H1 (cell line): ENCODE measurements at regions not wholly inside any gene's neighbourhood (a gene's known extent, or its start where the extent isn't known, plus 50 kb on each side); places are given as distances from the start of the nearest gene placed in this dataset.

ENCODE experiments used
- CTCF ChIA-PET: fragments of 300-600 bp; sonication (Branson Sonifier 250); formaldehyde crosslinking; loops from one replicate; lab custom pipeline; 2021; ENCODE audit not compliant: partially characterized antibody; lab: Charles Lee
- POLR2A ChIA-PET: fragments of 300-600 bp; sonication (Branson Sonifier 250); formaldehyde crosslinking; loops from one replicate; lab custom pipeline; 2021; ENCODE audit warnings: inconsistent platforms; ENCODE audit not compliant: partially characterized antibody; lab: Charles Lee
- DNase-seq, 2 experiments: peaks; one replicate each; pipeline versions ENCODE4 v3.0.0 to v3.0.0-alpha.2; 2010 to 2022; ENCODE audit warnings: low spot score in 2 of 2, low read depth in 1 of 2, mixed read lengths in 1 of 2
- FAIRE-seq: peaks from 2 replicates; lab custom pipeline; 2011; peaks lifted over from hg19 to GRCh38; lab: Jason Lieb, UNC
- H2AFZ ChIP-seq: 2 replicates; pipeline ENCODE4 v1.8.1; 2012; ENCODE audit warnings: low read length, inconsistent platforms
- H2AK5ac ChIP-seq: 2 replicates; pipeline ENCODE4 v1.6.1; 2013; ENCODE audit warnings: low read depth, low read length
- H2BK120ac ChIP-seq: replicated peaks from 2 replicates; pipeline ENCODE3; 2013; ENCODE audit warnings: low read depth, low read length, inconsistent platforms
- H2BK12ac ChIP-seq: 2 replicates; pipeline ENCODE4 v1.6.1; 2013; ENCODE audit warnings: low read depth, low read length
- H2BK15ac ChIP-seq: 2 replicates; pipeline ENCODE4 v1.6.1; 2013; ENCODE audit warnings: low read length
- H2BK20ac ChIP-seq: 2 replicates; pipeline ENCODE4 v1.6.1; 2013; ENCODE audit warnings: low read length
- H2BK5ac ChIP-seq: 2 replicates; pipeline ENCODE4 v1.6.1; 2013; ENCODE audit warnings: low read depth, low read length
- H3K14ac ChIP-seq: 2 replicates; pipeline ENCODE4 v1.6.1; 2013; ENCODE audit warnings: inconsistent platforms; ENCODE audit not compliant: insufficient read length
- H3K18ac ChIP-seq: 2 replicates; pipeline ENCODE4 v1.6.1; 2013; ENCODE audit warnings: low read length; ENCODE audit errors: extremely low read depth
- H3K23ac ChIP-seq: 2 replicates; pipeline ENCODE4 v1.6.1; 2013; ENCODE audit warnings: inconsistent platforms; ENCODE audit not compliant: insufficient read length
- H3K23me2 ChIP-seq: 2 replicates; pipeline ENCODE4 v1.6.1; 2013; ENCODE audit warnings: low read depth, low read length
- H3K27ac ChIP-seq: 2 replicates; pipeline ENCODE4 v1.6.1; 2011; ENCODE audit warnings: low read depth, low read length, inconsistent platforms
- H3K27me3 ChIP-seq, 4 experiments: replicated peaks in 1 of 4; 1 replicate in 1 of 4; 2 replicates in 3 of 4; pipeline versions ENCODE4 v1.6.1 to v1.8.1; 2011 to 2013; ENCODE audit warnings: low read length in 3 of 4, mild to moderate bottlenecking in 3 of 4, inconsistent platforms in 2 of 4, mixed read lengths in 2 of 4, moderate library complexity in 1 of 4; ENCODE audit not compliant: control insufficient read depth in 3 of 4, insufficient read depth in 3 of 4; ENCODE audit errors: extremely low read depth in 1 of 4
- H3K36me3 ChIP-seq, 4 experiments: 2 replicates each; pipeline versions ENCODE4 v1.6.1 to v1.8.1; 2011 to 2013; ENCODE audit warnings: mild to moderate bottlenecking in 4 of 4, low read length in 3 of 4, moderate library complexity in 2 of 4, control low read depth in 1 of 4, inconsistent platforms in 1 of 4; ENCODE audit not compliant: insufficient read depth in 4 of 4, control insufficient read depth in 2 of 4
- H3K4ac ChIP-seq: replicated peaks from 2 replicates; pipeline ENCODE3; 2013; ENCODE audit warnings: low read length, low read depth, mixed read lengths, inconsistent platforms; ENCODE audit not compliant: insufficient read length
- H3K4me1 ChIP-seq, 4 experiments: replicated peaks in 1 of 4; 1 replicate in 1 of 4; 2 replicates in 3 of 4; pipeline versions ENCODE4 v1.6.1 to v1.8.1; 2011 to 2013; ENCODE audit warnings: low read length in 3 of 4, inconsistent platforms in 2 of 4, mixed read lengths in 1 of 4; ENCODE audit not compliant: insufficient read depth in 4 of 4, control insufficient read depth in 3 of 4
- H3K4me2 ChIP-seq, 2 experiments: 2 replicates each; pipeline versions ENCODE4 v1.6.1 to v1.8.1; 2011 to 2013; ENCODE audit warnings: low read depth in 2 of 2, low read length in 2 of 2, control low read depth in 1 of 2, inconsistent platforms in 1 of 2, mild to moderate bottlenecking in 1 of 2; ENCODE audit not compliant: insufficient read depth in 1 of 2
- H3K4me3 ChIP-seq, 4 experiments: fragments of 200-600, 300-600 bp in 1 of 4; sonication (generic), shearing (Covaris generic), sonication (Bioruptor Twin) in 1 of 4; 2 replicates each; pipeline versions ENCODE4 v1.5.1 to v1.8.1; 2011 to 2016; ENCODE audit warnings: low read length in 4 of 4, low read depth in 3 of 4, control low read depth in 2 of 4, inconsistent platforms in 2 of 4, mild to moderate bottlenecking in 2 of 4, mixed read lengths in 1 of 4, moderate library complexity in 1 of 4; ENCODE audit not compliant: insufficient read depth in 2 of 4; ENCODE audit errors: extremely low read depth in 1 of 4
- H3K56ac ChIP-seq: replicated peaks from 2 replicates; pipeline ENCODE3; 2013; ENCODE audit warnings: low read depth, mild to moderate bottlenecking, mixed read lengths, low read length, inconsistent platforms; ENCODE audit not compliant: insufficient read length
- H3K79me1 ChIP-seq: 2 replicates; pipeline ENCODE4 v1.6.1; 2013; ENCODE audit warnings: low read depth, low read length, control low read depth
- H3K79me2 ChIP-seq, 2 experiments: 2 replicates each; pipeline versions ENCODE4 v1.6.1 to v1.8.1; 2012 to 2013; ENCODE audit warnings: low read length in 2 of 2, mild to moderate bottlenecking in 2 of 2, inconsistent platforms in 1 of 2; ENCODE audit not compliant: insufficient read depth in 2 of 2, control insufficient read depth in 1 of 2
- H3K9ac ChIP-seq, 4 experiments: replicated peaks in 1 of 4; 1 replicate in 1 of 4; 2 replicates in 3 of 4; pipeline versions ENCODE4 v1.6.1 to v1.8.1; 2011 to 2013; ENCODE audit warnings: low read depth in 3 of 4, low read length in 3 of 4, control low read depth in 2 of 4, mild to moderate bottlenecking in 2 of 4, moderate library complexity in 2 of 4, inconsistent platforms in 1 of 4; ENCODE audit errors: extremely low read depth in 1 of 4
- H3K9me3 ChIP-seq, 2 experiments: 2 replicates each; pipeline versions ENCODE4 v1.6.1 to v1.8.1; 2012 to 2013; ENCODE audit warnings: mild to moderate bottlenecking in 2 of 2, moderate library complexity in 2 of 2, control low read depth in 1 of 2, inconsistent platforms in 1 of 2, low read depth in 1 of 2, low read length in 1 of 2, mixed read lengths in 1 of 2; ENCODE audit not compliant: insufficient read depth in 2 of 2
- H4K20me1 ChIP-seq, 2 experiments: replicated peaks in 1 of 2; 2 replicates each; pipeline versions ENCODE3 to v1.8.1; 2011 to 2013; ENCODE audit warnings: inconsistent platforms in 2 of 2, low read length in 2 of 2, mild to moderate bottlenecking in 1 of 2; ENCODE audit not compliant: insufficient read depth in 2 of 2, control insufficient read depth in 1 of 2
- H4K5ac ChIP-seq: 2 replicates; pipeline ENCODE4 v1.6.1; 2013; ENCODE audit warnings: low read length, low read depth, mixed read lengths, inconsistent platforms; ENCODE audit not compliant: insufficient read length
- H4K8ac ChIP-seq: 2 replicates; pipeline ENCODE4 v1.8.0; 2013; ENCODE audit warnings: mild to moderate bottlenecking, moderate library complexity, low read length, inconsistent platforms; ENCODE audit not compliant: insufficient read depth; ENCODE audit errors: extremely low read depth
- H4K91ac ChIP-seq: replicated peaks from 2 replicates; pipeline ENCODE3; 2013; ENCODE audit warnings: low read length, mixed read lengths, inconsistent platforms; ENCODE audit not compliant: insufficient read length
- ATF2 ChIP-seq: IDR thresholded peaks from 2 replicates; pipeline ENCODE4 v1.6.1; 2012; ENCODE audit warnings: low read length, inconsistent platforms
- CEBPB ChIP-seq: IDR thresholded peaks from 2 replicates; pipeline ENCODE4 v1.6.1; 2012; ENCODE audit warnings: low read depth, low read length
- HDAC6 ChIP-seq: IDR thresholded peaks from one replicate; pipeline ENCODE4 v1.7.1; 2012; ENCODE audit warnings: low read depth, mild to moderate bottlenecking, inconsistent platforms, low read length, moderate library complexity
- KDM4A ChIP-seq: IDR thresholded peaks from one replicate; pipeline ENCODE4 v1.7.1; 2012; ENCODE audit warnings: low read depth, mild to moderate bottlenecking, moderate library complexity, low read length, inconsistent platforms; ENCODE audit not compliant: severe bottlenecking
- MAFK ChIP-seq: IDR thresholded peaks from 2 replicates; pipeline ENCODE4 v1.6.1; 2012; ENCODE audit warnings: low read depth, mild to moderate bottlenecking, improper control_type of control experiment, low read length
- NANOG ChIP-seq: IDR thresholded peaks from 2 replicates; pipeline ENCODE4 v1.6.1; 2011; ENCODE audit warnings: low read length, low read depth, mild to moderate bottlenecking, inconsistent platforms; ENCODE audit not compliant: insufficient read depth, poor library complexity, severe bottlenecking
- NRF1 ChIP-seq: IDR thresholded peaks from 2 replicates; pipeline ENCODE4 v1.6.1; 2011; ENCODE audit warnings: mild to moderate bottlenecking, low read depth, low read length, improper control_type of control experiment
- POLR2AphosphoS5 ChIP-seq: IDR thresholded peaks from 2 replicates; pipeline ENCODE4 v1.6.1; 2011; ENCODE audit warnings: low read depth, low read length
- RBBP5 ChIP-seq: IDR thresholded peaks from 2 replicates; pipeline ENCODE4 v1.7.1; 2012; ENCODE audit warnings: low read depth, mild to moderate bottlenecking, inconsistent platforms, low read length, moderate library complexity, borderline replicate concordance
- SRF ChIP-seq: IDR thresholded peaks from 2 replicates; pipeline ENCODE4 v1.6.1; 2011; ENCODE audit warnings: mild to moderate bottlenecking, low read depth, low read length, moderate library complexity
- TAF1 ChIP-seq: IDR thresholded peaks from 2 replicates; pipeline ENCODE4 v1.6.1; 2011; ENCODE audit warnings: mild to moderate bottlenecking, low read depth, low read length
- TEAD4 ChIP-seq: IDR thresholded peaks from 2 replicates; pipeline ENCODE4 v1.6.1; 2012; ENCODE audit warnings: low read depth, low read length, inconsistent platforms, mixed read lengths
- WGBS, 2 experiments: shearing (Covaris generic) in 1 of 2; methylation state at CpG; one replicate each; pipeline versions ENCODE4 v1.1.6 to v1.1.7; 2013 to 2015; ENCODE audit warnings: low lambda C conversion rate in 2 of 2, mixed read lengths in 2 of 2, inconsistent platforms in 1 of 2, low coverage in 1 of 2, missing lambda C conversion rate in 1 of 2; ENCODE audit not compliant: insufficient replicate concordance in 2 of 2, insufficient coverage in 1 of 2, insufficient read length in 1 of 2; ENCODE audit errors: extremely low coverage in 1 of 2, missing lambda C conversion rate in 1 of 2; 5-methylcytosine and 5-hydroxymethylcytosine counted together
- TF ChIP-seq, protein P1 (sequence below): IDR thresholded peaks from 2 replicates; pipeline ENCODE4 v1.6.1; 2011; ENCODE audit warnings: low read length, improper control_type of control experiment

- Histone ChIP-seq H3K27me3 (no peaks in the 10 kb centered on the region), H3K9me3 (no peaks in the 10 kb centered on the region), H3K18ac (no peak overlapping the region), H3K56ac (no peak overlapping the region), H2AFZ (no peak overlapping the region), H2BK5ac (no peak overlapping the region), H3K36me3 (no peaks in the 10 kb centered on the region), H3K4me1 (no peaks in the 10 kb centered on the region), H2BK120ac (no peak overlapping the region), H3K4me3 (no peak overlapping the region), H3K4ac (no peak overlapping the region), H4K20me1 (no peaks in the 10 kb centered on the region), H3K79me2 (no peaks in the 10 kb centered on the region), H2BK20ac (no peak overlapping the region), H3K27ac (no peak overlapping the region), H3K79me1 (no peaks in the 10 kb centered on the region), H2BK15ac (no peak overlapping the region), H4K91ac (no peak overlapping the region), H2AK5ac (no peak overlapping the region), H2BK12ac (no peak overlapping the region), H3K14ac (no peak overlapping the region), H4K5ac (no peak overlapping the region), H3K23me2 (no peaks in the 10 kb centered on the region; the same call in 1 of the 2 replicates), H3K23ac (no peak overlapping the region), H3K4me2 (no peak overlapping the region), H4K8ac (no peak overlapping the region), H3K9ac (no peak overlapping the region)
- ChIA-PET POLR2A (no interaction called here), CTCF (interaction anchor here (0.6 to 3.1 kb wide), 4 partner anchors 9 to 133 kb away, joined by 3 to 8 read pairs (median 4); no protein-coding TSS in a partner anchor)
- no peak for FAIRE-seq
- 82% methylated on average over 2 of the region's 2 CpGs; no CpG with 5 or more reads in 1 of the 2 experiments for WGBS, 2 experiments
- no peak for DNase-seq
- TF ChIP-seq HDAC6, result no peak
- TF ChIP-seq NANOG, result no peak
- no peak for TF ChIP-seq TAF1
- TF ChIP-seq ATF2, result no peak
- no peak for TF ChIP-seq MAFK
- TF ChIP-seq RBBP5, result no peak
- TF ChIP-seq NRF1, result no peak
- no peak for TF ChIP-seq TEAD4
- TF ChIP-seq POLR2AphosphoS5, result no peak
- TF ChIP-seq KDM4A, result no peak
- TF ChIP-seq, protein P1, sequence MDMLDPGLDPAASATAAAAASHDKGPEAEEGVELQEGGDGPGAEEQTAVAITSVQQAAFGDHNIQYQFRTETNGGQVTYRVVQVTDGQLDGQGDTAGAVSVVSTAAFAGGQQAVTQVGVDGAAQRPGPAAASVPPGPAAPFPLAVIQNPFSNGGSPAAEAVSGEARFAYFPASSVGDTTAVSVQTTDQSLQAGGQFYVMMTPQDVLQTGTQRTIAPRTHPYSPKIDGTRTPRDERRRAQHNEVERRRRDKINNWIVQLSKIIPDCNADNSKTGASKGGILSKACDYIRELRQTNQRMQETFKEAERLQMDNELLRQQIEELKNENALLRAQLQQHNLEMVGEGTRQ, result no peak
- TF ChIP-seq CEBPB, result no peak
- TF ChIP-seq SRF, result no peak
Observed at GRCh38 chr1:198040880-198041279, 115.9 kb upstream of the NEK7 start.
